ENCODE measurements at regions not wholly inside any gene's neighbourhood (a gene's known extent, or its start where the extent isn't known, plus 50 kb on each side); places are given as distances from the start of the nearest gene placed in this dataset.

GRCh38 chr6:140602431-140603248 is 1228.2 kb upstream of the CITED2 start:
- no peak for DNase-seq (ENCODE audit: low read depth, low spot score)

GRCh38 chr6:140601021-140601808 is 1226.8 kb upstream of the CITED2 start:
- no peak for DNase-seq (ENCODE audit: low read depth, low spot score)

- DNase-seq (ENCODE audit: low read depth, low spot score), result no peak
These were observed 1225.5 kb upstream of the CITED2 start for GRCh38 chr6:140599916-140600315.

GRCh38 chr6:140597181-140597580 is 1222.7 kb upstream of the CITED2 start:
- DNase-seq (ENCODE audit: low read depth, low spot score), result no peak

- no peak for DNase-seq (ENCODE audit: low read depth, low spot score)
These were observed 1220.3 kb upstream of the CITED2 start for GRCh38 chr6:140594806-140595128.

- no peak for DNase-seq (ENCODE audit: low read depth, low spot score)
These were observed 1218.4 kb upstream of the CITED2 start for GRCh38 chr6:140592877-140593276.

GRCh38 chr6:140590641-140591040 is 1216.2 kb upstream of the CITED2 start:
- DNase-seq (ENCODE audit: low read depth, low spot score), result no peak

GRCh38 chr6:140586426-140587061 is 1212.1 kb upstream of the CITED2 start:
- DNase-seq (ENCODE audit: low read depth, low spot score), result no peak

GRCh38 chr6:140581601-140582000 is 1207.2 kb upstream of the CITED2 start:
- no peak for DNase-seq (ENCODE audit: low read depth, low spot score)

GRCh38 chr6:140579918-140580317 is 1205.5 kb upstream of the CITED2 start:
- no peak for DNase-seq (ENCODE audit: low read depth, low spot score)

- DNase-seq (ENCODE audit: low read depth, low spot score), result no peak
These were observed 1201.6 kb upstream of the CITED2 start for GRCh38 chr6:140576004-140576555.

GRCh38 chr6:140572867-140573266 is 1198.4 kb upstream of the CITED2 start:
- no peak for DNase-seq (ENCODE audit: low read depth, low spot score)

- no peak for DNase-seq (ENCODE audit: low read depth, low spot score)
These were observed 1197.7 kb upstream of the CITED2 start for GRCh38 chr6:140572129-140572528.

GRCh38 chr6:140571145-140571544 is 1196.7 kb upstream of the CITED2 start:
- no peak for DNase-seq (ENCODE audit: low read depth, low spot score)

- no peak for DNase-seq (ENCODE audit: low read depth, low spot score)
These were observed 1193.0 kb upstream of the CITED2 start for GRCh38 chr6:140567466-140567865.

GRCh38 chr6:140566781-140567277 is 1192.4 kb upstream of the CITED2 start:
- no peak for DNase-seq (ENCODE audit: low read depth, low spot score)

GRCh38 chr6:140563728-140564127 is 1189.3 kb upstream of the CITED2 start:
- no peak for DNase-seq (ENCODE audit: low read depth, low spot score)

GRCh38 chr6:140561701-140562100 is 1187.3 kb upstream of the CITED2 start:
- no peak for DNase-seq (ENCODE audit: low read depth, low spot score)

GRCh38 chr6:140560671-140561070 is 1186.2 kb upstream of the CITED2 start:
- no peak for DNase-seq (ENCODE audit: low read depth, low spot score)

GRCh38 chr6:140559458-140559857 is 1185.0 kb upstream of the CITED2 start:
- DNase-seq (ENCODE audit: low read depth, low spot score), result no peak

GRCh38 chr6:140554421-140554820 is 1180.0 kb upstream of the CITED2 start:
- no peak for DNase-seq (ENCODE audit: low read depth, low spot score)

GRCh38 chr6:140548366-140548765 is 1173.9 kb upstream of the CITED2 start:
- DNase-seq (ENCODE audit: low read depth, low spot score), result no peak

Data from ELF-1 (cell line).